IMR-90 (cell line): ENCODE measurements at regions not wholly inside any gene's neighbourhood (a gene's known extent, or its start where the extent isn't known, plus 50 kb on each side); places are given as distances from the start of the nearest gene placed in this dataset.

ENCODE experiments used
- ATAC-seq: fragments of 200-7000 bp; cut with Tn5 transposase; 2 replicates; pipeline ENCODE4 v1.9.1; 2020; ENCODE audit warnings: low read depth, mild to moderate bottlenecking, moderate library complexity
- BruUV-seq: library from RNA; stranded (reverse); fragments of 400-500 nt; replicated peaks from 2 replicates; lab custom pipeline; 2021; lab: Mats Ljungman, UMichigan
- CTCF ChIA-PET: fragments of 300-600 bp; formaldehyde crosslinking; extraction: SDS; loops from one replicate; lab custom pipeline; 2021; ENCODE audit warnings: antibody characterized with exemption; lab: Yijun Ruan, JAX
- POLR2A ChIA-PET: fragments of 300-600 bp; sonication (Branson Sonifier 250); formaldehyde crosslinking; loops from one replicate; lab custom pipeline; 2022; ENCODE audit warnings: antibody characterized with exemption; ENCODE audit not compliant: unreplicated experiment; lab: Charles Lee
- DNase-seq: peaks from one replicate; pipeline ENCODE4 v3.0.0; 2013
- H2AFZ ChIP-seq: replicated peaks from 2 replicates; pipeline ENCODE3; 2013; ENCODE audit warnings: low read length, mild to moderate bottlenecking; ENCODE audit not compliant: poor library complexity
- H2AK5ac ChIP-seq: 2 replicates; pipeline ENCODE4 v1.6.1; 2013; ENCODE audit warnings: low read depth, low read length, inconsistent platforms
- H2AK9ac ChIP-seq: replicated peaks from 2 replicates; pipeline ENCODE3; 2013; ENCODE audit warnings: mild to moderate bottlenecking, low read depth, low read length, moderate library complexity; ENCODE audit not compliant: poor library complexity
- H2BK120ac ChIP-seq: 2 replicates; pipeline ENCODE4 v1.6.1; 2013; ENCODE audit warnings: low read depth, low read length, inconsistent platforms
- H2BK15ac ChIP-seq: 3 replicates; pipeline ENCODE4 v1.6.1; 2013; ENCODE audit warnings: low read depth, low read length, inconsistent platforms
- H2BK20ac ChIP-seq: 2 replicates; pipeline ENCODE4 v1.6.1; 2013; ENCODE audit warnings: low read depth, mild to moderate bottlenecking, inconsistent platforms, low read length, moderate library complexity
- H2BK5ac ChIP-seq: 2 replicates; pipeline ENCODE4 v1.6.1; 2013; ENCODE audit warnings: mild to moderate bottlenecking, low read depth, low read length, inconsistent platforms; ENCODE audit not compliant: poor library complexity, severe bottlenecking
- H3K14ac ChIP-seq: replicated peaks from 2 replicates; pipeline ENCODE4 v1.6.1; 2013; ENCODE audit warnings: low read depth, low read length, inconsistent platforms
- H3K18ac ChIP-seq: 2 replicates; pipeline ENCODE4 v1.6.1; 2013; ENCODE audit warnings: low read depth, low read length, control low read depth
- H3K23ac ChIP-seq: 2 replicates; pipeline ENCODE4 v1.6.1; 2013; ENCODE audit warnings: low read depth, low read length, inconsistent platforms
- H3K27ac ChIP-seq: 2 replicates; pipeline ENCODE4 v1.5.1; 2013; ENCODE audit warnings: mild to moderate bottlenecking, control low read depth, low read length; ENCODE audit not compliant: insufficient read depth
- H3K27me3 ChIP-seq: 2 replicates; pipeline ENCODE4 v1.6.1; 2013; ENCODE audit warnings: low read length; ENCODE audit not compliant: control insufficient read depth, insufficient read depth
- H3K36me3 ChIP-seq: 2 replicates; pipeline ENCODE4 v1.6.1; 2013; ENCODE audit warnings: low read length, mixed read lengths; ENCODE audit not compliant: control insufficient read depth, insufficient read depth
- H3K4ac ChIP-seq: 2 replicates; pipeline ENCODE4 v1.6.1; 2013; ENCODE audit warnings: low read depth, low read length, inconsistent platforms
- H3K4me1 ChIP-seq: 2 replicates; pipeline ENCODE4 v1.6.1; 2013; ENCODE audit warnings: low read length, mixed read lengths; ENCODE audit not compliant: control insufficient read depth, insufficient read depth
- H3K4me2 ChIP-seq: 2 replicates; pipeline ENCODE4 v1.6.1; 2013; ENCODE audit warnings: low read depth, mild to moderate bottlenecking, control low read depth, low read length, moderate library complexity
- H3K4me3 ChIP-seq: 2 replicates; pipeline ENCODE4 v1.5.1; 2013; ENCODE audit warnings: low read depth, mild to moderate bottlenecking, control low read depth, low read length, moderate library complexity; ENCODE audit not compliant: insufficient read depth
- H3K56ac ChIP-seq: 2 replicates; pipeline ENCODE4 v1.6.1; 2013; ENCODE audit warnings: low read length, inconsistent platforms; ENCODE audit not compliant: insufficient read depth; ENCODE audit errors: extremely low read depth
- H3K79me1 ChIP-seq, 2 experiments: 2 replicates each; pipeline ENCODE4 v1.6.1; 2013; ENCODE audit warnings: low read length in 2 of 2, inconsistent platforms in 1 of 2, low read depth in 1 of 2
- H3K9ac ChIP-seq: 2 replicates; pipeline ENCODE4 v1.6.1; 2013; ENCODE audit warnings: low read depth, low read length, control low read depth
- H3K9me1 ChIP-seq: 2 replicates; pipeline ENCODE4 v1.6.1; 2013; ENCODE audit warnings: low read length, inconsistent platforms; ENCODE audit not compliant: insufficient read depth
- H3K9me3 ChIP-seq: 2 replicates; pipeline ENCODE4 v1.6.1; 2013; ENCODE audit warnings: low read length; ENCODE audit not compliant: control insufficient read depth, insufficient read depth
- H4K20me1 ChIP-seq: 2 replicates; pipeline ENCODE4 v1.6.1; 2013; ENCODE audit warnings: low read length, inconsistent platforms; ENCODE audit not compliant: insufficient read depth
- H4K5ac ChIP-seq: 2 replicates; pipeline ENCODE4 v1.6.1; 2013; ENCODE audit warnings: mild to moderate bottlenecking, low read depth, low read length, control low read depth
- H4K8ac ChIP-seq, 2 experiments: 2 replicates each; pipeline ENCODE4 v1.6.1; 2013; ENCODE audit warnings: low read depth in 2 of 2, low read length in 2 of 2, control low read depth in 1 of 2, inconsistent platforms in 1 of 2
- H4K91ac ChIP-seq: 2 replicates; pipeline ENCODE4 v1.6.1; 2013; ENCODE audit warnings: low read depth, low read length, inconsistent platforms; ENCODE audit not compliant: insufficient read depth
- BHLHE40 ChIP-seq: fragments of 150-350 bp; IDR thresholded peaks from 2 replicates; pipeline ENCODE4 v1.6.1; 2016; ENCODE audit warnings: mild to moderate bottlenecking, low read depth, low read length
- FOS ChIP-seq: fragments of 150-350 bp; IDR thresholded peaks from 2 replicates; pipeline ENCODE4 v1.6.1; 2016; ENCODE audit warnings: low read depth, low read length
- MAFK ChIP-seq: IDR thresholded peaks from 2 replicates; pipeline ENCODE4 v1.6.1; 2012; ENCODE audit warnings: low read depth, low read length, improper control_type of control experiment
- RAD21 ChIP-seq: IDR thresholded peaks from 2 replicates; pipeline ENCODE4 v1.6.1; 2012; ENCODE audit warnings: low read length, improper control_type of control experiment
- SMC3 ChIP-seq: fragments of 150-350 bp; IDR thresholded peaks from 2 replicates; pipeline ENCODE4 v1.6.1; 2016; ENCODE audit warnings: low read depth, mild to moderate bottlenecking, antibody characterized with exemption, low read length, moderate library complexity
- WGBS, 2 experiments: methylation state at CpG; one replicate each; pipeline versions ENCODE4 v1.1.5 to v1.1.7; 2013; ENCODE audit warnings: missing lambda C conversion rate in 2 of 2; ENCODE audit not compliant: insufficient read length in 1 of 2; ENCODE audit errors: extremely low coverage in 2 of 2; 5-methylcytosine and 5-hydroxymethylcytosine counted together
- dilution Hi-C: fragments of 300-500 bp; cut with HindIII; formaldehyde crosslinking; loops from one replicate; pipeline ENCODE4 v1.14.3; 2018; ENCODE audit warnings: low sequenced_read_pairs; ENCODE audit not compliant: unreplicated experiment
- in situ Hi-C: fragments of 300-500 bp; cut with MboI; formaldehyde crosslinking; loops from 3 replicates; pipeline ENCODE4 v1.14.3; 2019; ENCODE audit warnings: low sequenced_read_pairs, inconsistent platforms, mixed read lengths
- intact Hi-C: fragments of 100-400 bp; cut with micrococcal nuclease; formaldehyde crosslinking; loops from 2 replicates; pipeline ENCODE4 v1.10.0; 2022
- TF ChIP-seq, protein P1 (sequence below): conservative IDR thresholded peaks from 2 replicates; pipeline ENCODE4 v1.5.1; 2012; ENCODE audit warnings: mild to moderate bottlenecking, low read depth, low read length, improper control_type of control experiment

DNA sequence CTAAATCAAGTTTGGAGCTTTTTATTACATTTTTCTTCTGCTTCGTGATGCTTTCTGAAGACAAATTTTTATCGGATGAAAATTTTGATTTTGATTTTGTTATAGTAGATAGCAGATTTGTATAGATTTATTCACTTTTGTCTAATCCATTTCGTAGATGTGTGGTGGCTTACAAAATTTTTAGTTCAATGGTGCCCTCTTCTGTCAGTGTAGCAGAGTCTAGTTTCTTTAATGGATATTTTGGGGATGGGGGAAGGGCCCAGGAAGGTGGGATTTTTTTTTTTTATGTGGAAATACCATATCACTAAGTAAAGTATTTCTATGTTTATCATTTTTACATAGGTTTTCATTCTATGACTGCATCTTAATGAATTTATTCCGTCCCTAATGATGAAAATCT lies 259.9 kb upstream of the TARS1 start:
- H4K20me1 ChIP-seq: no peaks in the 10 kb centered on the region
- H3K9me3 ChIP-seq: no peaks in the 10 kb centered on the region
- no peaks in the 10 kb centered on the region for H3K27me3 ChIP-seq
- ATAC-seq: peak; percentile 78
- H2BK120ac ChIP-seq: no peak overlapping the region
- H3K4me3 ChIP-seq: no peak overlapping the region
- TF ChIP-seq SMC3 (peak; percentile 89), FOS (no peak), BHLHE40 (no peak), RAD21 (peak; percentile 83), MAFK (no peak)
- TF ChIP-seq, protein P1, sequence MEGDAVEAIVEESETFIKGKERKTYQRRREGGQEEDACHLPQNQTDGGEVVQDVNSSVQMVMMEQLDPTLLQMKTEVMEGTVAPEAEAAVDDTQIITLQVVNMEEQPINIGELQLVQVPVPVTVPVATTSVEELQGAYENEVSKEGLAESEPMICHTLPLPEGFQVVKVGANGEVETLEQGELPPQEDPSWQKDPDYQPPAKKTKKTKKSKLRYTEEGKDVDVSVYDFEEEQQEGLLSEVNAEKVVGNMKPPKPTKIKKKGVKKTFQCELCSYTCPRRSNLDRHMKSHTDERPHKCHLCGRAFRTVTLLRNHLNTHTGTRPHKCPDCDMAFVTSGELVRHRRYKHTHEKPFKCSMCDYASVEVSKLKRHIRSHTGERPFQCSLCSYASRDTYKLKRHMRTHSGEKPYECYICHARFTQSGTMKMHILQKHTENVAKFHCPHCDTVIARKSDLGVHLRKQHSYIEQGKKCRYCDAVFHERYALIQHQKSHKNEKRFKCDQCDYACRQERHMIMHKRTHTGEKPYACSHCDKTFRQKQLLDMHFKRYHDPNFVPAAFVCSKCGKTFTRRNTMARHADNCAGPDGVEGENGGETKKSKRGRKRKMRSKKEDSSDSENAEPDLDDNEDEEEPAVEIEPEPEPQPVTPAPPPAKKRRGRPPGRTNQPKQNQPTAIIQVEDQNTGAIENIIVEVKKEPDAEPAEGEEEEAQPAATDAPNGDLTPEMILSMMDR: peak; percentile 80
- no peak overlapping the region for H4K8ac ChIP-seq
- H4K5ac ChIP-seq: no peak overlapping the region
- no peaks in the 10 kb centered on the region for H3K4me1 ChIP-seq
- in situ Hi-C loops: loop anchor here (25.0 kb wide), 2 partner anchors 231 to 694 kb away; no protein-coding TSS in a partner anchor
- no peaks in the 10 kb centered on the region for H3K36me3 ChIP-seq
- CTCF ChIA-PET: interaction anchor here (0.6 to 1.0 kb wide), 4 partner anchors 76 to 588 kb away, joined by 3 to 4 read pairs (median 4); no protein-coding TSS in a partner anchor
- H2AFZ ChIP-seq: no peak overlapping the region
- H3K4ac ChIP-seq: no peak overlapping the region
- H3K14ac ChIP-seq: no peak overlapping the region
- dilution Hi-C loops: no loop called here
- peak; percentile 70 for DNase-seq
- intact Hi-C loops: loop anchor here (1.0 to 5.0 kb wide), 9 partner anchors 104 to 569 kb away; no protein-coding TSS in a partner anchor
- H3K9ac ChIP-seq: no peak overlapping the region
- no TSS peak for BruUV-seq
- peak overlapping the region; percentile 49 for H2BK5ac ChIP-seq
- H2AK9ac ChIP-seq: no peak overlapping the region
- H3K79me1 ChIP-seq: no peaks in the 10 kb centered on the region
- H3K23ac ChIP-seq: no peak overlapping the region
- no peak overlapping the region for H2AK5ac ChIP-seq
- H3K56ac ChIP-seq: no peak overlapping the region
- POLR2A ChIA-PET: no interaction called here
- no peak overlapping the region for H3K27ac ChIP-seq
- H3K9me1 ChIP-seq: no peaks in the 10 kb centered on the region
- no peak overlapping the region for H2BK20ac ChIP-seq
- no CpG with 5 or more reads among the region's 4 CpGs for WGBS, 2 experiments
- H3K4me2 ChIP-seq: no peak overlapping the region
- no peak overlapping the region for H3K18ac ChIP-seq
- no peak overlapping the region for H2BK15ac ChIP-seq
- H4K91ac ChIP-seq: no peak overlapping the region
